ENCODE measurements at regions not wholly inside any gene's neighbourhood (a gene's known extent, or its start where the extent isn't known, plus 50 kb on each side); places are given as distances from the start of the nearest gene placed in this dataset.

GRCh38 chr13:30362869-30363268 is 55.5 kb upstream of the KATNAL1 start:
- DNase-seq = no peak
- Histone ChIP-seq H3K4me3 (no peak overlapping the region), H3K27me3 (ENCODE audit: control insufficient read depth in 3 of 3, insufficient read depth in 3 of 3, low read length in 2 of 3) (no peaks in the 10 kb centered on the region), H3K27ac (ENCODE audit: low read depth in 1 of 2, low read length in 1 of 2) (no peak overlapping the region), H3K9me3 (ENCODE audit: control insufficient read depth in 4 of 4, insufficient read depth in 3 of 4, low read length in 3 of 4) (no peaks in the 10 kb centered on the region), H3K9ac (ENCODE audit: insufficient read depth in 1 of 2, low read length in 2 of 2) (no peak overlapping the region), H3K36me3 (ENCODE audit: control insufficient read depth in 4 of 4, insufficient read depth in 4 of 4, low read length in 4 of 4) (no peaks in the 10 kb centered on the region), H3K4me1 (ENCODE audit: control insufficient read depth in 5 of 5, insufficient read depth in 5 of 5, low read length in 5 of 5) (peaks cover 0 to 12% (median 4%) of the 10 kb centered on the region in 5 donors)
- no peak for ATAC-seq (ENCODE audit: insufficient read depth, low FRiP score)
- WGBS, 2 donors = 89% methylated on average over 12 of the region's 12 CpGs
- TF ChIP-seq CTCF (IDR thresholded peaks at IDR 0.05; ENCODE audit: control extremely low read depth, extremely low read depth) = no peak

GRCh38 chr13:30363725-30364124 is 56.4 kb upstream of the KATNAL1 start:
- Histone ChIP-seq H3K27me3 (ENCODE audit: control insufficient read depth in 3 of 3, insufficient read depth in 3 of 3, low read length in 2 of 3) (no peaks in the 10 kb centered on the region), H3K9me3 (ENCODE audit: control insufficient read depth in 4 of 4, insufficient read depth in 3 of 4, low read length in 3 of 4) (no peaks in the 10 kb centered on the region), H3K9ac (ENCODE audit: insufficient read depth in 1 of 2, low read length in 2 of 2) (no peak overlapping the region), H3K27ac (ENCODE audit: low read depth in 1 of 2, low read length in 1 of 2) (no peak overlapping the region), H3K4me1 (ENCODE audit: control insufficient read depth in 5 of 5, insufficient read depth in 5 of 5, low read length in 5 of 5) (peaks cover 0 to 12% (median 4%) of the 10 kb centered on the region in 5 donors), H3K4me3 (no peak overlapping the region), H3K36me3 (ENCODE audit: control insufficient read depth in 4 of 4, insufficient read depth in 4 of 4, low read length in 4 of 4) (no peaks in the 10 kb centered on the region)
- no peak for DNase-seq
- TF ChIP-seq CTCF (IDR thresholded peaks at IDR 0.05; ENCODE audit: control extremely low read depth, extremely low read depth) = no peak
- WGBS, 2 donors = 82 to 90% methylated on average over 5 of the region's 5 CpGs
- ATAC-seq (ENCODE audit: insufficient read depth, low FRiP score) = no peak

DNA sequence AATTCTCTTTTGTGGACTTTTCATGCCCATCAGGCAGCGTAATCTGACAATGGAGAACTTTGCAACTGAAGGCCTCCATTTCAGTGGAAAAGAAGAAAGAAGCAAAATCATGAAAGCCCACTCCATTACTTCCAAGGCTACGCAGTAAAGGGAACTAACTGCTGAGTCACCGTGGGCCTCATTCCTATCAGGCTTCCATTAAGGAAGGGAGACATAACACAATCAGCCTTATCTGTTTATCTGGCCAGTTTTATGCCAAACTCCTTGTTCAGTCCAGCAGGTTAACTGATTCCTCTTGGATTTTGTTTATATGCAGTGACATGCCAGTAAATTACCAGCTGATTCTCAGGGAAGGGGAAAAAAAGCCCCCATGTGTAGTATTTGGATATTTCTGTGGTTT is 56.8 kb upstream of the KATNAL1 start:
- DNase-seq = no peak
- ATAC-seq (ENCODE audit: insufficient read depth, low FRiP score) = no peak

More for the DNA sequence above, 56.8 kb upstream of the KATNAL1 start:
- H3K36me3 ChIP-seq (ENCODE audit: control insufficient read depth in 4 of 4, insufficient read depth in 4 of 4, low read length in 4 of 4) = no peaks in the 10 kb centered on the region
- no peaks in the 10 kb centered on the region for H3K9me3 ChIP-seq (ENCODE audit: control insufficient read depth in 4 of 4, insufficient read depth in 3 of 4, low read length in 3 of 4)
- peaks cover 0 to 12% (median 4%) of the 10 kb centered on the region in 5 donors for H3K4me1 ChIP-seq (ENCODE audit: control insufficient read depth in 5 of 5, insufficient read depth in 5 of 5, low read length in 5 of 5)
- no peak for TF ChIP-seq CTCF (IDR thresholded peaks at IDR 0.05; ENCODE audit: control extremely low read depth, extremely low read depth)
- peak overlapping the region in 1 of 2 donors; percentile 56 for H3K27ac ChIP-seq (ENCODE audit: low read depth in 1 of 2, low read length in 1 of 2)
- no peak overlapping the region for H3K9ac ChIP-seq (ENCODE audit: insufficient read depth in 1 of 2, low read length in 2 of 2)
- H3K27me3 ChIP-seq (ENCODE audit: control insufficient read depth in 3 of 3, insufficient read depth in 3 of 3, low read length in 2 of 3) = no peaks in the 10 kb centered on the region
- H3K4me3 ChIP-seq = no peak overlapping the region
- WGBS, 2 donors = 55 to 64% methylated on average over 3 of the region's 3 CpGs

Measured in lung (tissue), 11 donors.